ENCODE measurements at regions not wholly inside any gene's neighbourhood (a gene's known extent, or its start where the extent isn't known, plus 50 kb on each side); places are given as distances from the start of the nearest gene placed in this dataset.

DNA sequence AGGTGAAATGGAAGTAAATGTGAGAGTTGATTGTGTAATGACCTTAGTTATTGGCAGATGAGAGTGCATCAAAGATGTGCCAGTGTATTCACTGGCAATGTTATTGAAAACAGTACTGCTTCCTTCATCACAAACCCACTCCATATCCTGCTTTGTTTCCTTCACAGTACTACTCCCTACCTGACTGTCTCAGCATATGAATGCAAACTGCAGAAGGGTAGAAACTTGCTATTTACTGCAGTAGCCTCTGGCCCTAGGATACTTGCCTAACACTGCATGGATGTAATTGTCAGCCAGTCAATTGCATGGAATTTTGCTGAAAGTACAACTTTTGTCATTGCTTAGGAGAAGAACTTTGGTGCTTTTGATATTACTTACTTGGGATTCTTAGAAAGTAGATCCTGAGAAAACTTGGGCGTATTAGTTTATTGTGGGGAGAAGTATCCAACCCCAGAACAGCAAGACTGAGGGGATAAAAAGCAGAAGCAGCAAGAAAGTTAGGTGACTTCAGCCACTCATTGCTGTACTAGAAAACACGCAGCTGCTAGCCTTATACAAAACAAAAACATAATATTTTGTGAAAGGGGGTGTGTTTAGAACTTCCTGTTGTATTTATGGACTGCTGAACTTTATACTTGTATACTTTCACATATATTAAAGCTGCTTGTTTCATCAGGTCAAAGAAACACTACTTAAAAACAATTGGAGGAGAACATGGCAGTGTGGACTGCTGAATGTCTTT lies 219.0 kb downstream of the CCNG2 start:
- no peak for DNase-seq

DNA sequence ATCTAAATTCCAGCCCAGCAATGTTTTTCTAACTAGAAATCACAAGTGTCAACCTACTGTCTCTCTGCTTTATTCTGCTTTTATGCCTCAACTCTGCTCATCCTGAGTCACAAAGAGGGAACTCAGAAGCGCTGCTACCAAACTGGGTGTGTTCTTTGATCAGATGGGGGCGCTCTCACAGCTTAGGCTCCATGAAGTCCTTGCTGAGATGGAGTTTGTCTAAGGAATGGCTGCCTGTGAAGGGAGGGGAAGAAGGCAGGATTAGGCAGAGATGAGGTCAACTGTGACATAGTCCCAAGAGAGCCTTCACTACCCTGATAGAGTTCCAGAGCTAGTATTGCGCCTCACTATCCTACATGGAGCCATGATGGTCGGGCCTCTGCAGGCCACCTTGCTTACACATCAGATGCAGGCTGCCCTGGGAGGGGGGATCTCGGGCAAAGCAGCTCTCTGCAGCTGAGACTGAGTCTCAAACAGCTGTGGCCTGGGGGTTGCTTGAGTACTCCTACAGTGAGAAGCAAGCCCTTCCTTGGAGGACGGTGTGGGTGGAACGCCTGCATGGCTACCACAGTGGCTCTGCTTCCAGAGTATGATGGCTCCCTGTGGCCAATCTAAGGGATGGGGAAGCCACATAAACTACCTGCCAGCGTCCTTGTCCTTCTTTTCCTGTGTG lies 219.9 kb downstream of the CCNG2 start:
- DNase-seq, result no peak

DNA sequence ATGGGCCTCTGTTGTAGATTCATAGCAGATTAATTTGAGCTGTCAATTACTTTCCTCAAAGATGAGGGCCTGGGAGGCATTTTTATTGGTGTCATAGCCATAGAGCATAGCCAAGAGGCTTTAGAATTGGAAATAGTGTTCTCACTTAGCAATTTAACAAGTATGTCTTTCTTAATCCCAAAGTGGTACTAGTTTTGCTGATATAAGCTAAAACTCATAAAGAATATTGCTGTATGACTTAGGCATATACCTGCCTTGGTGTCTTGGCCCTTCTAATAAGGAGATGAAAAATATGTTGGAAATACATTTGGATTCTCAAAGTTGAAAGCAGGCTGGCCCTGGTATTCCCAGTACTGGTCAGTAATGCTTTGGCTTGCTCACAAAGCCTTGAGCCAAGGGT lies 221.5 kb upstream of the CXCL13 start:
- no peak for DNase-seq

DNA sequence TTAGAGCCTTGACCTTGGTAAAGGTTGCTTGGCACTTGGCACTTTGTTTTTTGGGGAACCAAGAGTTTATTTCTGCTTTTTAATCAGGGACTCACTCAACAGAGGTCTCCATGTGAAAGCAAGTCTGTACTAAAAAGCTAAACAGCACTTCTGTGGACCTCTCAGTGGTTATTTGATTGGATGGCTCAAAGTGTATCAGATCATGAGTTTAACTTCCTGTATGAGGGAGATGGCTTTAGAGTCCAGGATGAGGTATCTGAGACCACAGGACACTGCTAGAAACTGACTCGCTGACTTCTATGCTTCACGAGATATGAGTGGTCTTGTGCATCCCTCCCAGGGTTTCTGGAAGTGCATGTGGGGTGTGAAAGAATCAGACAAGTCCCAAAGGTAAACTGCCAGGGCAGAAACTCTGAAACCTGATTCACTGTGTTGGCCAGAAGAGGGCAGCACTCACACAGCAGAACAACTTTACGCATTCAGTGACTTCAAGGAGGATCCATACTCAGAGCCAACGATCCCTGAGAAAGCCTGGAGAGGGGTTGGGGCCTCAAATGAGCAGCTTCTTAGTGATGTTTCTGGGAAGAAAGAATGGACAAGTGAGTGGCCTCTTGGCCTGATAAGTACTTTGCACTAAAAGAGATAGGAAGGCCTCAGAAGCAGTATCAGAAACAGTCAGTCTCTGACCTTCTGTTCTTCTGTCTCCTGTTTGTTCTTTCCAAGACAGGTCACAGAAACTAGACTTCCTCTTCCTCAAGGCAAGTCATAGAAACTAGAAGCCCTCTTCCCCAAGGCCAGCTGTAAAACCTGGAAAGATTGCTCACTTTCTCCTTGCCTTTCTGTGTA lies 220.3 kb upstream of the CXCL13 start:
- DNase-seq, result peak; percentile 75 to 79

DNA sequence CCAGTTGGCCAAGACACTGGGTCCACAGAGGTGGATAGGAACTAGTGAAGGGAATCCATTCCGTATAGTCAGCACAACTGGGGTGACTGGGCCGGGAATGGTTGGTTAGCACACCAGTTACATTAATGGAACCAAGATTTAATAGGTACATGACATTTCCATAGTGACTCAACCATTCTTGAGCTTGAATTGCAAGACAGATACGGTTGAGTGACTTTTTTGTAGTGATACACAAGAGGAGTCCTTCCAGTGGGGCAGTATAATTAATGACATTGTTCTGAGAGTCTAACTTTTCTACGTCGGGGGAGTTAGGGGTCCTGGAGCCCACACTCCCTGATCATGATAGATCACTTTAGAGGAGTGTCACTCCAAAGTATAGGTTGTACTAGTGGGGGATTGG lies 211.6 kb upstream of the CXCL13 start:
- DNase-seq, result no peak

DNA sequence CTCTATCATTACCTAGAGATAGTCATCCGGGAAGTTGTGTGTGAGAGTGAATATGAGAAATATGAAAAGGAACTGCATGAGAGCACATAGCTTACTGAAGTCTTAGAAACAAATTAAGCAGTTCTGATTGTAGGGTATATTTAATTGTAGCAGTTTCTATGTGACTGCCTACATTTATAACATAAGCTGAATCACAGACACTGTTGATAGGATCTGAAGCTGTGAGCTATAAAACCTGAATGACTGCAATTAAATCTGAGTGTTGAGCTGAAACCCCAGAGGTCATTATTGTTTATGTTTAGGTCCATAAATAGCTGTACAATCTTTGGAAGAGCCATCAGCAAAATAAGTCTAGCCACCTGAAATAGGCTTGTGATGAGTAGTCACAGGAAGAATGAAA lies 210.1 kb upstream of the CXCL13 start:
- DNase-seq, result no peak

DNA sequence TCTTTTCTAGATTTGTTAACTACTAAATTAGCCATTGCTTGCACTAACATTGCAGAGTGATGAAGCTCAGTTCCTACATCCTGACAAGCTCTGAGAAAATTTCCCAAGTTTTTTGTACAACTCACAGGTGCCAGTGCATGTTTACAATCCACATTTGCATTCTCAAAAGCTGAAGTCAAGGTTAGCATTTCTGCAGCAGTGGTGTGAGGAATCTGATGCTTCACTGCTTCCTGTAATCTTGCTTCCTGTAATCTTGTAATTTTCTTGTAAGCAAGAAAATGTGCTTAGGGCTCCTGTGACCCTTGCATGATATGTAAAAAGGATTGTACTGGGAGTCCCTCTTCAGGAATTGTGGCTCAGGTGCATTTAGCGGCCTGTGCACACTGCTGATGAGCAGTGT lies 207.4 kb upstream of the CXCL13 start:
- DNase-seq, result no peak

DNA sequence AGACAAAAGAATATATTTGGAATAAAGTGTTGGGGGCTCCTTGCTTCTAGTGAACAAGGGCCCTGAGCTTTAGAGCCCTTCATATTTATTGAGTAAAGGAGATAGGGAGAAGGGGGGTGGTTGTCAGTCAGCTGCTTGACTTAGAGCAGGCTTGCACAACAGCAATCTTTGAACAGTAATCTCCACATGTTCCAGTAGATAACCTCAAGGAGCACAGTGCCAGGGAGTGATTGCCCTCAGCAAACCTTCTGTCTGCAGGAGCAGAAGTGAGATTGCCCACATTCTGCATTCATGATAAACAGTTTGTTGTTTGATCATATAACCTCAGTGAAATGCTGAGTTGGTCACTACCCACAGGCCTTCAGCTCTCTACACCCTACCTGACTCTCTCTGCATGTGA lies 205.8 kb upstream of the CXCL13 start:
- no peak for DNase-seq

DNA sequence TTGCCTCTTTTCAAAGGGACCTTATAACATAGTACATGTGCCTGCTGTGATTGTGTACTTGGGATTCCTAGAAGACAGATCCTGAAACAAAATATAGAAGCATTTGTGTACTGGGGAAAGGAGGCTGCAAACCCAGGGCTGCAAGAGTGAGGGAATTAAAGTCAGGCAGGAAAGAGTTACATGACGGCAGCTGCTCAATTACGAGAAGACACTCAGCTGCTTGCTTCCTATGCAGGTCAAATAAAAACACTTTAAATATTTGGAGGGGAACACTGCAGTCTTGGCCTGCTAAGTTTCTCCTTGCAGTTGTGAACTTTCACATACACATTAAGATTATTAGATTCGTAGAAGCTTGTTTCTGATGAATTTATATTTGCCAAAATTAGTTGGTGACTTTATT lies 191.9 kb upstream of the CXCL13 start:
- DNase-seq, result no peak

DNA sequence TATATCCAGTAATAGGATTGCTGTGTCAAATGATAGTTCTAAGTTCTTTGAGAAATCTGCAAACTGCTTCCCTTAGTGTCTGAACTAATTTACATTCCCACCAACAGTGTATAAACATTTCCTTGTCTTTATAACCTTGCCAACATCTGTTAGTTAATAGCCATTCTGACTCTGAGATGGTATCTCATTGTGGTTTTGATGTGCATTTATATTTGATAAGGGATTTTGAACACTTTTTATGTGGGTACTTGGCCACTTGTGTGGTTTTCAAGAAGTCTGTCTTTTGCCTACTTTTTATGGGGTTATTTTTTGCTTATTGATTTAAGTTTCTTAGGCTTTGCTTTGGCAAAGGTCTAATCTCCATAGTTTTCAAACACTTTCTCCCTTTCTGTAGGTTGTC lies 189.9 kb upstream of the CXCL13 start:
- no peak for DNase-seq

DNA sequence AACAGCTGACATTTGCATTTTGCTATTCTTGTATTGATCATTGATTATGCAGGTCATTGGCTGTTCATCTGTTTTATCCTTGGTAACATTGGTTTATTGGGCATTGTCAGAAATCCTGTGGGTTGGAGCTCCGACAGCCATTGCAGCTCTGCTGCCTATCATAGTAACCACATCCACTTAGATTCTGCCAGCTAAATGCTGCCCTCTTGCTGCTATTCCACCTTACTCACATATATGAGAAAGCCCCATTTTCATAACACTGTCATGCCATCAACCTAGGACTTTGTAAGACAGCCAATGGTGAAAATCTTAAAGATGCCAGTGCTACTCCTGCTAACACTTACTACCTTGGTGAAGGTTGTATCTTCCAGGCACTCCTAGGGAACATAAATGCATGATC lies 187.3 kb upstream of the CXCL13 start:
- DNase-seq, result peak; percentile 26 to 57

DNA sequence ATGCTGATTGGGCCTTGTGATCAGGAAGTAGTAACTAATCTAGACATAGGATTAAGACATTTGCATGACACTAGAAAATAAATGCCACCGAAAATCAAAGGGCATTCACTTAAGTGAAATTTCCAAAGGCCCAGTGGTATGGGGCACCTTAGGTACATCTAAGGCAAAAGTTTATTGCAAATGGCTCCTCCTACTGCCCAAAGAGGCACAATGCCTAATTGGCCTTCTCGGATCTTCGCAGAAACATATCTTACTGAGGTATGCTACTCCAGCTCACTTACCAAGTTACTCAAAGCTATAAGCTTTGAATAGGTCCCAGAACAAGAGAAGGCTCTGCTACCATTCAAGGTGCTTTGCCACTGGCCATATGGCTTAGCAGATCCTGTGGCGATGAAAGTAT lies 174.8 kb upstream of the CXCL13 start:
- no peak for DNase-seq

DNA sequence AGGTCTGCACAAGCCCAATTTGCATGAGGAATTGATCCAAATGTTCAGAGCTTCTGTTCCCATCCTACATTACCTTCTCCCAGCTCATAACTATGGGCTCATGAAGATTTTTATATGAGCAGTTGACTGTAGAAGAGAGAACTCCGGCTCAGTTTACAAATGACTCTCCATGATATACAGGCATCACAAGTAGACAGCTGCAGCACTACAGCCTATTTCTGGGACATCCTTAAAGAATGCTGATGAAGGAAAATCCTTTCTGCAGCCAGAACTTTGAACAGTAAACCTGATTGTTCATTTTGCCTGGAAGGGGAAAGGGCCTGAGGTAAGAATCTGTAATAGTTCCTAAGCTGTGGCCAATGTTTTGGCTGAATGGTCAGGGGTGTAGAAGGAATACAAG lies 174.1 kb upstream of the CXCL13 start:
- DNase-seq, result no peak

DNA sequence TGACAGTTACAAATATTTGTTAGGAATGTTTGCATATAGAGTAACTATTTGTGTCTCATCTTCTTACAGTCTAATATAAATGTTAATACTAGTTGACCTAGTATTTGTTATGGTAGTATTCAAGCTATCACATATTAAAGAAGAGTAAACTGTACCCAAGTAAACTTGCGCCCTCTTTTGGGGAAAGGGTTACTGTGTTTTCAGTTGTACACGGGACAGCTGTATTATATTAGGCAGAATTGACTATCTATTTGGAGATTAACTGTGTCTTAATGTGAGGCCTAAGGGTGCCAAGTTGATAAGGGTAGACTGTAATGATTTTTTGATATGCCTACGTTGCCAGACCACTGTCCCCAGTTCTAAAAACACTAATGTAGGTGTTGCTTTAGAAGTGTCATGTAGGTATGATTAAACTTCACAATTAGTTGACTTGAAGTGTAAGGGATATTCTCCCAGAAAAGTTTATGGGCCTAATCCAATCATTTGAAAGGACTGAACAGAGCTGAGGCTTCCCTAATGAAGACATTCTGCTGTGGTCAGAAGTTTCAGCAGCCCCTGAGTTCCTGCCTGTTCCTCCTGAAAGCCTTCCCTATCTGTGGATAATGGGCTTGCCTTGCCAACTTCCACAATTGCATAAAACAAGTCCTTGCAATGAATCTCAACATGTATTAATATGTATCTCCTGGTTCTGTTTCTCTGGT lies 172.8 kb upstream of the CXCL13 start:
- peak; percentile 6 to 46 for DNase-seq

DNA sequence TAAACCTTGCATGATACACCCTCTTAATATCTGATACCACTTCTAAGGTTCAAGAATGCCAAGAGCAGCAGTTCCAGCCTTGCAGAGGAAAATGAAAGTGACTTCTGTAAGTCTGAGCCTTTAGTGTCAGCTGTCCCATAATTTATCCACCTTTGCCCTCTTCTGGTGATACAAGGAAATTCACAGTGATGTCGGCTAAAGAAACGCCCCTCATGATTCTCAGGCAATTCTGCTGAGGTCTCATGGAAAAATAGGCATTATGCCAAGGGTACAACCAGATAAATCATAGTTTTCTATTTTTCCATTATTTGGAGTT lies 172.2 kb upstream of the CXCL13 start:
- peak; percentile 87 to 92 for DNase-seq

DNA sequence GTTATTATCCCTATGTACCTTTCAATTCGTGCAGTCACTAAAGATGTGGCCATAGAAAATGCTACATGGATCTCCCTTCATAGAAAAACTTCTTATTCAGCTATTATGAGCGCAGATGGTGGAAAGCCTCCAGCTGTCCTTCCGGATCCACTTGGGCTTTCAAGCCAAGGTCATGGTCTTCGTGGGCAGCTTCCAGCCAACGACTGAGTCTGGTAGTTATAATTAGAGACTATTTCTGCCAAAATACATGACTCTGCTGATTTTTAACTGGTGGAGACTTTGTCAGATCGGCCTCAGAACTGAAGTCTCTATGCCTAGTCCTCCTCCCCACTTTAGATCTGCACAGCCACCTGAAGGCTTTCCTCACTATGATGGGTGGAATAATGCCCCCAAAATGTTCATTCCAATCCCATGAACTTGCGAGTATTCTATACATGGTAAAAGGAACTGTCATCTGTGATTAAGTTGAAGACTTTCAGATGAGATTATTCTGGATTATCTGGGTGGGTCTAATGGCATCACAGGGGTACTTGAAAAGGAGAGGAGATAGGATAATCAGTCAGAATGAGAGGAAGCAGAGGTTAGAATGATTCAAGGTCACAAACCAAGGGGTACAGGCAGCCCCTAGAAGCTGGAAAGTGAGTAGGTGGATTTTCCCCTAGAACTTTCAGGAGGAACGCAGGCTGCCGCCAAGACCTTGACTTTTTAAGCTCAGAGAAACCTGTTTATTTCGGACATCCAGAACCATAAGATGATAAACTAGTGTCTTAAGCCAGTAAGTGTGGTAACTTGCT lies 171.1 kb upstream of the CXCL13 start:
- DNase-seq, result no peak

DNA sequence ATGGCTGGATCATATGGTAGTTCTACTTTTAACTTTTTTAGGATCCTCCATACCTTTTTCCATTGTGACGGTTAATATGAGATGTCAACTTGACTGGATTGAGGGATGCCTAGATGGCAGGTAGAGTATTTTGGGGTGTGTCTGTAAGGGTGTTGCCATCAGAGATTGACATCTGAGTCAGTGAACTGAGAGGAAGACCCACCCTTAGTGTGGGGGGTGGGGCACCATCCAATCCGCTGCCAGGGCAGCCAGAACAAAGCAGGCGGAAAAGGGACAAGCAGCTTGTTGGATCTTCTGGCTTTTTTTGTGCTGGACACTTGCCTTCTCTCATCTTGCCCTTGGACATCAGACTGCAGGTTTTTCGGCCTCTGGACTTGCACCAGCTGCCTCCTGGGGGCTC lies 168.5 kb upstream of the CXCL13 start:
- no peak for DNase-seq

DNA sequence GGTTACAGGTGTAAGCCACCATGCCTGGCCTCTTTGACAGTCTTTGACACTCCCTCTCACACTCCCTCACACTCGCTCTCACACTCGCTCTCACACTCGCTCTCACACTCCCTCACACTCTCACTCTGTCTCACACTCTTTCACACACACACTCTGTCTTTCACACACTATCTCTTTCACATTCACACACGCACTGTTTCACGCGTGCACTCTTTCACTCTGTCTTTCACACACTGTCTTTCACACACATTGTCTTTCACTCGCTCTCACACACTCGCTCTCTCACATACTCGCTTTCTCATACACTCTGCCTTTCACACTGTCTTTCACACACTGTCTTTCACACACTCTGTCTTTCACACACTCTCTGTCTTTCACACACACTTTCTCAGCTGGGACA lies 167.1 kb upstream of the CXCL13 start:
- no peak for DNase-seq

DNA sequence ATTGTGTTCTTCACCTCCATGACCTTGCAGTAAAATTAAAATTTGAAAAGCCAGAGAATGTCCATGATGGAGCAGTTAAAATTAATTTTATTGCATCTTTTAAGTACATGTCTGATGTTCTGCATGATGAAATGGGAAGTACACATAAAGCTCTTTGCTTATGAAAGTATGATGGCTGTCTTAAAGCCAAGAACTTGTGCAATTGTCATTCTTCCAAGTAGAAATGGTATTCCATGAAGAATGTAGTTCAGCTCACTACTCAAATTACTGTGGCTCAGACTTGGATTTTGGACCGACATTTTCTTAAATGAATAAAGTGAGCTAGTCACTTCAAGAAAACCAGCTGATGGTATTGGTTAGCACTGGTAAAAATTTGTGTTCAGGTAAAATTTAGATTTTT lies 161.7 kb upstream of the CXCL13 start:
- no peak for DNase-seq

DNA sequence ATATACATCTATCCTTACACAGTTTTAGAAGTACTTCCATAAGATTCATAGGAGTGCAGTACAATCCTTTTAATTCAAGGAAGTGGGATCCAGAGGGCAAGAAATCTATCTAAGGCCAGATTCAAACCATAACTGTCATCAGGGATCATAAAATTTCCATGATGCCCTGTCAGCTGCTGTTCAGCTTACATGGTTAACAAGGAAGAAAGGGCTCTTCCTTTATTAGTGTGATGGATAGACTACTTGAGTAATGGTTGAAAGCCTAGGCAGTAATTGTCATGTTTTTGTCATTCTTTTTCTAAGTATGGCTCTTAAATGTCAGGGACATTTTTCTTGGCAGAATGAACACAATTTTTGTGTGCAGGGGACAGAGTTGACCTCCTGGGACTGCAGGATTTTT lies 159.8 kb upstream of the CXCL13 start:
- DNase-seq, result no peak

DNA sequence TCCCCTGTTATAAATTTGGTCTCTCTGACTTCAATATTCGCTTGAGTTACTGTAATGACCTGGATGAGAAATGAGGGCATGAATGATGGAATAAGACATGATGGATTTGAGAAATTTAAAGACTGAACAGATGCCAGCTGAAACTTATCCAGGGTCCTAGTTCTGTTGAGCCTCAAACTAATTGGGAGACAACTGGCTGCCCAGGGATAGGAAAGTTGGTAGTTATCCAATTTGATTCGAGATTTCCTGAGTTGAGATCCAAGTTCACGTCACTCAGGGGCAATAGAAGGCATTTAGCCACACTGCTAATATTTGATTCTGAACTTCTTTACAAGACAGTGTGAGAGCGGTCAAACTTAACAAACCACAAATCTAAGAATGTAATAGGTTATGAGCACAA lies 159.0 kb upstream of the CXCL13 start:
- no peak for DNase-seq

DNA sequence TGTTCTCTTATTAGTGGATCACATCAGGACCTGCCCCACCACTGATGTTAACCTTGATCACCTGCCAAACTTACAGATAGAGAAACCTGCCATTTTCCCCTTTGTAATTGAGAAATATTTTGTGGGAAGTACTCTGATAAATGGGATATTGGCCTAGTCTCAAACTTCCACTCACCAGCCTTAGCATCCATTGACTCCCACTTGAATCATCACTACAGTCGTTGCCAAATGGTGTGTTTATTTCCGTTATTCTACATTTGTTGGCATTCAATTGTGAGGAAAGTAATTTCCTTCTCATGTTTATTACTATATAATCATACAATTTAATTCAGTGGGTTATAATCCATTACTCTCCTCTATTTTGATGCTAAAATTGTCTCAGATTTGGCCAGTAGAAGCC lies 156.4 kb upstream of the CXCL13 start:
- DNase-seq, result no peak

DNA sequence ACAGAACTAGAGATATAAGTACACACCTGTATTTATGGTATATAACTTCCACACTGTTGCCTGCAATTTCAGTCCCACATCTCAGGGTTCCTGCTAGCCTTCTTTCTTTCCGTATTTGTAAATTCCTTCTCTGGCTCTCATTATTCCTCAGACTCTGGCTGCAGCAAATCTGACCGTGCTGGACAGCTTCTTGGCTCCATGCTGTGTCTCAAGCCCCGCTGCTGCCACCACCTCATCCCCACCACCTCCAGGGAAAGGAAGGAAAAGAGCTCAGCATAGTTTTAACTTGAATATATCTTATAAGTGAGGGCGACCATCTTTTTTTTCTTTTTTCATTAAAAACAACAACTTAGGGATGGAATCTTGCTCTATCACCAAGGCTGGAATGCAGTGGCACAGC lies 155.6 kb upstream of the CXCL13 start:
- DNase-seq, result no peak
